ENCODE measurements at regions not wholly inside any gene's neighbourhood (a gene's known extent, or its start where the extent isn't known, plus 50 kb on each side); places are given as distances from the start of the nearest gene placed in this dataset.

DNA sequence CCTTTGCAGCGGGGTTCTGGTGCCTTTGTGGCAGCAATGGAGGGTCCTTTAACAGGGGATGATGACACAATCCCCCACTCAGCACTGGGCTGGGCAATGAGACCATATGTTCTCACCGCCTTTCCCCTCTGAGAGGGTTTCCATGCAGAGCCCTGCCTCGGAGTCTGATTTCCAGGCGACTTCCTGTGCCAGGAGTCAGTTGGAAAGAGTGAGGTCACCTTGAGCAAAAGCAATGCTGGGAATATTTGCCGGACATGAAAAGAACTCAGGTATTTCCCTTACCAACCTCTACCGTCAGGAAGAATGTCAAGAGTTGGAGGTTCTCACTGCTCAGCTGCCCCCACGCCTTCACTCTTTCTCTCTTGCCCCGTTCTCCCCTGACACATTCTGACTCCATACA lies 284.2 kb upstream of the IRX1 start:
- Histone ChIP-seq H3K4me3 (no peak overlapping the region), H3K27ac (ENCODE audit: extremely low read depth, low read depth, low read length) (no peak overlapping the region), H3K4me2 (ENCODE audit: insufficient read depth, low read length) (no peak overlapping the region), H3K9ac (ENCODE audit: insufficient read depth in 1 of 2, low read depth in 2 of 2, low read length in 2 of 2) (no peak overlapping the region), H2AFZ (ENCODE audit: low read depth, low read length) (no peak overlapping the region), H3K4me1 (replicated peaks in 1 of 2; ENCODE audit: control insufficient read depth in 2 of 2, insufficient read depth in 2 of 2, low read length in 2 of 2) (no peaks in the 10 kb centered on the region), H3K9me3 (replicated peaks; ENCODE audit: control insufficient read depth, insufficient read depth, low read depth, low read length) (no peaks in the 10 kb centered on the region), H3K27me3 (ENCODE audit: control insufficient read depth in 2 of 2, insufficient read depth in 2 of 2, low read length in 2 of 2) (peaks cover 0 to 6% of the 10 kb centered on the region in 2 experiments; a peak in 1 of 5 replicates), H3K36me3 (ENCODE audit: control insufficient read depth, insufficient read depth, low read length) (no peaks in the 10 kb centered on the region), H3K79me2 (ENCODE audit: control insufficient read depth, insufficient read depth, low read length) (no peaks in the 10 kb centered on the region), H3K9me1 (ENCODE audit: control insufficient read depth, insufficient read depth, low read length) (no peaks in the 10 kb centered on the region), H4K20me1 (replicated peaks; ENCODE audit: control insufficient read depth, insufficient read depth, low read length) (no peaks in the 10 kb centered on the region)
- ATAC-seq, result no peak
- no peak for FAIRE-seq
- WGBS (ENCODE audit: insufficient coverage, low coverage, missing lambda C conversion rate), result 0% methylated on average over 8 of the region's 8 CpGs
- CTCF ChIA-PET (ENCODE audit: low intra/inter-chr PET ratio), result no interaction called here
- BruUV-seq (replicated peaks), result no TSS peak
- in situ Hi-C loops (cut with MboI), result no loop called here
- intact Hi-C loops (cut with micrococcal nuclease), result no loop called here
- TF ChIP-seq, protein P1, sequence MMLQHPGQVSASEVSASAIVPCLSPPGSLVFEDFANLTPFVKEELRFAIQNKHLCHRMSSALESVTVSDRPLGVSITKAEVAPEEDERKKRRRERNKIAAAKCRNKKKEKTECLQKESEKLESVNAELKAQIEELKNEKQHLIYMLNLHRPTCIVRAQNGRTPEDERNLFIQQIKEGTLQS (IDR thresholded peaks at IDR 0.05), result no peak
- TF ChIP-seq, protein P1 (CRISPR knock-in tag; conservative IDR thresholded peaks at IDR 0.05), result no peak
- no peak for TF ChIP-seq FOXJ3 (CRISPR knock-in tag; IDR thresholded peaks at IDR 0.05)
- TF ChIP-seq, protein P2, sequence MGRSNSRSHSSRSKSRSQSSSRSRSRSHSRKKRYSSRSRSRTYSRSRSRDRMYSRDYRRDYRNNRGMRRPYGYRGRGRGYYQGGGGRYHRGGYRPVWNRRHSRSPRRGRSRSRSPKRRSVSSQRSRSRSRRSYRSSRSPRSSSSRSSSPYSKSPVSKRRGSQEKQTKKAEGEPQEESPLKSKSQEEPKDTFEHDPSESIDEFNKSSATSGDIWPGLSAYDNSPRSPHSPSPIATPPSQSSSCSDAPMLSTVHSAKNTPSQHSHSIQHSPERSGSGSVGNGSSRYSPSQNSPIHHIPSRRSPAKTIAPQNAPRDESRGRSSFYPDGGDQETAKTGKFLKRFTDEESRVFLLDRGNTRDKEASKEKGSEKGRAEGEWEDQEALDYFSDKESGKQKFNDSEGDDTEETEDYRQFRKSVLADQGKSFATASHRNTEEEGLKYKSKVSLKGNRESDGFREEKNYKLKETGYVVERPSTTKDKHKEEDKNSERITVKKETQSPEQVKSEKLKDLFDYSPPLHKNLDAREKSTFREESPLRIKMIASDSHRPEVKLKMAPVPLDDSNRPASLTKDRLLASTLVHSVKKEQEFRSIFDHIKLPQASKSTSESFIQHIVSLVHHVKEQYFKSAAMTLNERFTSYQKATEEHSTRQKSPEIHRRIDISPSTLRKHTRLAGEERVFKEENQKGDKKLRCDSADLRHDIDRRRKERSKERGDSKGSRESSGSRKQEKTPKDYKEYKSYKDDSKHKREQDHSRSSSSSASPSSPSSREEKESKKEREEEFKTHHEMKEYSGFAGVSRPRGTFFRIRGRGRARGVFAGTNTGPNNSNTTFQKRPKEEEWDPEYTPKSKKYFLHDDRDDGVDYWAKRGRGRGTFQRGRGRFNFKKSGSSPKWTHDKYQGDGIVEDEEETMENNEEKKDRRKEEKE (IDR thresholded peaks at IDR 0.05; ENCODE audit: borderline replicate concordance in 1 of 2, control insufficient read depth in 1 of 2, low read depth in 2 of 2, low read length in 1 of 2), result no peak
- TF ChIP-seq, protein P3, sequence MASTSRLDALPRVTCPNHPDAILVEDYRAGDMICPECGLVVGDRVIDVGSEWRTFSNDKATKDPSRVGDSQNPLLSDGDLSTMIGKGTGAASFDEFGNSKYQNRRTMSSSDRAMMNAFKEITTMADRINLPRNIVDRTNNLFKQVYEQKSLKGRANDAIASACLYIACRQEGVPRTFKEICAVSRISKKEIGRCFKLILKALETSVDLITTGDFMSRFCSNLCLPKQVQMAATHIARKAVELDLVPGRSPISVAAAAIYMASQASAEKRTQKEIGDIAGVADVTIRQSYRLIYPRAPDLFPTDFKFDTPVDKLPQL (IDR thresholded peaks at IDR 0.05; ENCODE audit: extremely low read depth, insufficient read length), result no peak
- TF ChIP-seq CHD2 (IDR thresholded peaks at IDR 0.05; ENCODE audit: low read depth, low read length), result no peak
- no peak for TF ChIP-seq SAP30 (IDR thresholded peaks at IDR 0.05; ENCODE audit: borderline replicate concordance, insufficient read depth, low read depth, low read length, poor library complexity, severe bottlenecking)
- TF ChIP-seq, protein P4, sequence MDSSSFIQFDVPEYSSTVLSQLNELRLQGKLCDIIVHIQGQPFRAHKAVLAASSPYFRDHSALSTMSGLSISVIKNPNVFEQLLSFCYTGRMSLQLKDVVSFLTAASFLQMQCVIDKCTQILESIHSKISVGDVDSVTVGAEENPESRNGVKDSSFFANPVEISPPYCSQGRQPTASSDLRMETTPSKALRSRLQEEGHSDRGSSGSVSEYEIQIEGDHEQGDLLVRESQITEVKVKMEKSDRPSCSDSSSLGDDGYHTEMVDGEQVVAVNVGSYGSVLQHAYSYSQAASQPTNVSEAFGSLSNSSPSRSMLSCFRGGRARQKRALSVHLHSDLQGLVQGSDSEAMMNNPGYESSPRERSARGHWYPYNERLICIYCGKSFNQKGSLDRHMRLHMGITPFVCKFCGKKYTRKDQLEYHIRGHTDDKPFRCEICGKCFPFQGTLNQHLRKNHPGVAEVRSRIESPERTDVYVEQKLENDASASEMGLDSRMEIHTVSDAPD (CRISPR knock-in tag; IDR thresholded peaks at IDR 0.05), result no peak
- no peak for DNase-seq (ENCODE audit: extremely low read depth in 1 of 4, low spot score in 3 of 4)
- POLR2A ChIA-PET, result no interaction called here
